ENCODE measurements at regions not wholly inside any gene's neighbourhood (a gene's known extent, or its start where the extent isn't known, plus 50 kb on each side); places are given as distances from the start of the nearest gene placed in this dataset.
A peak's percentile ranks its signal among the peaks of the same experiment; 100 is the strongest.

DNA sequence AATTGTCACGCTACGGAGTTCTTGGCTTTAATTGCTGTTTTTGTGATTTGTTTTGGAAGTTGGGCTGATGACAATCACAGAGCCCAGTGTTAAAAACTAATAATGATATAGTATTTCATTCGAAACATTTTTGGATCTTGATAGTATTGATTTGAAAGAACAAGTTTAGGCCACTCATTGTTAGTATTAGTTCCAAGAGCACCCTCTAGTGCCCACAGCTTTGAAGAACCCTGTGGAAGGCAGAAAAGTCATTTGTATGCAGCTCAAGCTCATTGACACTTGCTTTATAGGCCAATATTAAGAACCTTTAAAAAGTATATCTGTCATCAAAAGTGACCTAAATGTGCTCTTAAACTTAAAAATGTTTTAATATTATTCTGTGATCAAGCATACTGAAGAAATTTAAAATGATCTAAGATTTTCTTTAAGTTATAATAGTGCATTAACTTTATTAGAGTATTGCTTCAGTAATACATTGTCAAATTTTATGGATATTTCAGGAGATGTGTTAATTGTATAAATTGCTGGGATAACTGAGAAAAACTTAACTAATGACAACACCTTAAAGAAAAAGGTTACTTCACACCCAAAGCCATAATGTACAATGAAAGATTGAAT is 191.0 kb downstream of the GRB14 start:
- intact Hi-C loops (cut with DNase I) = loop anchor here in 1 of 2 donors (10.0 kb wide), 1 partner anchor 1245 kb away; no protein-coding TSS in a partner anchor

DNA sequence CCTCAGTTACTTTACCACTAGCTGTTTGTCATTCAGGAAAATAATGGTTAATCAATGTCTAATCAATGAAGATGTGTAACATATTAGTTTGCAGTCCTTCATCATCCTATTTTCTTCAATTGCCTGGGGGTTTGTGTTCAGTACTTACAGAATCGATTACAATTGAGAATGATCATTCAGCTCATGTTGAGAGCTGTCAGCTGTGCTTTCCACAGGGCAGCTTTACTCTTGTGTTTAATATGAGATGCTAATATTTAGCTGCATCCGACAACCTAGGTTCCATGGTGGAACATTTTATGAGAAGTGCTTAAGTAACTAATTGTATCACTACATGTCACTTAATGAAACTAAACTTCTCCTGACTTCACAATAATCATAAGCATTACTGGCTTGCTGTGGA is 191.9 kb downstream of the GRB14 start:
- Histone ChIP-seq H3K9me3 (no peaks in the 10 kb centered on the region), H3K27me3 (ENCODE audit: insufficient read depth in 3 of 3, low read length in 2 of 3) (no peaks in the 10 kb centered on the region), H3K4me1 (no peaks in the 10 kb centered on the region), H3K4me3 (no peak overlapping the region), H3K27ac (no peak overlapping the region), H3K36me3 (ENCODE audit: insufficient read depth in 1 of 2, low read depth in 1 of 2) (no peaks in the 10 kb centered on the region)
- 74 to 76% (median 74%) methylated on average over 2 of the region's 2 CpGs for WGBS, 3 donors
- TF ChIP-seq, protein P1, sequence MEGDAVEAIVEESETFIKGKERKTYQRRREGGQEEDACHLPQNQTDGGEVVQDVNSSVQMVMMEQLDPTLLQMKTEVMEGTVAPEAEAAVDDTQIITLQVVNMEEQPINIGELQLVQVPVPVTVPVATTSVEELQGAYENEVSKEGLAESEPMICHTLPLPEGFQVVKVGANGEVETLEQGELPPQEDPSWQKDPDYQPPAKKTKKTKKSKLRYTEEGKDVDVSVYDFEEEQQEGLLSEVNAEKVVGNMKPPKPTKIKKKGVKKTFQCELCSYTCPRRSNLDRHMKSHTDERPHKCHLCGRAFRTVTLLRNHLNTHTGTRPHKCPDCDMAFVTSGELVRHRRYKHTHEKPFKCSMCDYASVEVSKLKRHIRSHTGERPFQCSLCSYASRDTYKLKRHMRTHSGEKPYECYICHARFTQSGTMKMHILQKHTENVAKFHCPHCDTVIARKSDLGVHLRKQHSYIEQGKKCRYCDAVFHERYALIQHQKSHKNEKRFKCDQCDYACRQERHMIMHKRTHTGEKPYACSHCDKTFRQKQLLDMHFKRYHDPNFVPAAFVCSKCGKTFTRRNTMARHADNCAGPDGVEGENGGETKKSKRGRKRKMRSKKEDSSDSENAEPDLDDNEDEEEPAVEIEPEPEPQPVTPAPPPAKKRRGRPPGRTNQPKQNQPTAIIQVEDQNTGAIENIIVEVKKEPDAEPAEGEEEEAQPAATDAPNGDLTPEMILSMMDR (IDR thresholded peaks at IDR 0.05) = no peak
- DNase-seq (no peak), ATAC-seq (no peak)
- intact Hi-C loops (cut with DNase I) = loop anchor here in 1 of 2 donors (5.0 kb wide), 1 partner anchor 1087 kb away; no protein-coding TSS in a partner anchor

More for the DNA sequence above, 191.0 kb downstream of the GRB14 start:
- WGBS, 3 donors = 67 to 80% (median 73%) methylated on average over 3 of the region's 3 CpGs
- ATAC-seq (peak in 1 of 4 donors; percentile 46), DNase-seq (no peak)
- Histone ChIP-seq H3K9me3 (no peaks in the 10 kb centered on the region), H3K27ac (no peak overlapping the region), H3K4me3 (no peak overlapping the region), H3K4me1 (no peaks in the 10 kb centered on the region), H3K36me3 (ENCODE audit: insufficient read depth in 1 of 2, low read depth in 1 of 2) (no peaks in the 10 kb centered on the region), H3K27me3 (ENCODE audit: insufficient read depth in 3 of 3, low read length in 2 of 3) (no peaks in the 10 kb centered on the region)
- TF ChIP-seq, protein P1 (IDR thresholded peaks at IDR 0.05) = peak; percentile 51

DNA sequence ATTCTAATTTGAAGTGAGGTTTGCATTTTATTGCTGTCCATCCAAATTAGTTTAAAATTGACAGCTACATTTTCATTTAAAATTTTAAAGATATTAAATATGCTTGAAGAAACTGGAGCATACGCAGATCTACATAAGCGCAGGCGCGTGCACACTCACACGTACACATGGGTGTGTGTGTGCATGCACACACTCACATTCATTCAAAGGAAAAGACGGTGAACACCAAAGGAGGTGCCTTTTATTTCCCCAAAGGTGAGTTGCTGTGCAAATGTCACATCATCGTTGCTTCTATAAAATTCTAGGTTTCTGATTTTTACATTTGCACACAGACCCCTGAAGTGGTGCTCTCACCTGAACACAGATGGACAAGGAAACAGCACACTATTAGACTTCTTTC is 194.2 kb downstream of the GRB14 start:
- WGBS, 3 donors = 95 to 96% (median 96%) methylated on average over 7 of the region's 7 CpGs
- DNase-seq = no peak
- Histone ChIP-seq H3K36me3 (ENCODE audit: insufficient read depth in 1 of 2, low read depth in 1 of 2) (no peaks in the 10 kb centered on the region), H3K4me1 (no peaks in the 10 kb centered on the region), H3K4me3 (no peak overlapping the region), H3K27me3 (ENCODE audit: insufficient read depth in 3 of 3, low read length in 2 of 3) (no peaks in the 10 kb centered on the region), H3K9me3 (no peaks in the 10 kb centered on the region), H3K27ac (no peak overlapping the region)
- TF ChIP-seq, protein P1 (IDR thresholded peaks at IDR 0.05) = no peak
- intact Hi-C loops (cut with DNase I) = loop anchor here in 1 of 2 donors (5.0 kb wide), 1 partner anchor 1085 kb away; no protein-coding TSS in a partner anchor
- ATAC-seq = no peak

GRCh38 chr2:164420787-164421186 is 200.5 kb downstream of the GRB14 start:
- DNase-seq (no peak), ATAC-seq (no peak)
- Histone ChIP-seq H3K36me3 (ENCODE audit: insufficient read depth in 1 of 2, low read depth in 1 of 2) (no peaks in the 10 kb centered on the region), H3K9me3 (no peaks in the 10 kb centered on the region), H3K4me3 (no peak overlapping the region), H3K27me3 (ENCODE audit: insufficient read depth in 3 of 3, low read length in 2 of 3) (no peaks in the 10 kb centered on the region), H3K27ac (no peak overlapping the region), H3K4me1 (no peaks in the 10 kb centered on the region)
- TF ChIP-seq, protein P1 (IDR thresholded peaks at IDR 0.05) = no peak
- intact Hi-C loops (cut with DNase I) = no loop called here
- 91 to 95% (median 92%) methylated on average over 5 of the region's 5 CpGs for WGBS, 3 donors

DNA sequence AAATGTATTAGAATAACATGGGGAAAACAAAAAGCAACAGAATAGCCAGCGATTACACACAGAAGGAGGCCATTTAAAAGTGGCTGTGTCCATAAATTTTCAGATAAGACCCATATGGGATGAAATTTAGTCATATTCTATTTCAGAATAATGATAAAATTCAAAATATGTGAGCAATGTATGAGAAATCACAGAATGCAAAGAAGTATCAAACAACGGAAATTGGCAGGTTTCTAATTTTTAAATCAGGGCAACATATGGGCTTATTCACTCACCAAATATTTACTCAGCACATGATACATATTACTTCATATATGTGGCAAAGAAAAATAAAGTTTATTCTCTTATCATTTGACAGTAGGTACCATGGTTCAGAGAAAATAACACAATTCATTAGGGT is 208.5 kb downstream of the GRB14 start:
- Histone ChIP-seq H3K27me3 (ENCODE audit: insufficient read depth in 3 of 3, low read length in 2 of 3) (no peaks in the 10 kb centered on the region), H3K36me3 (ENCODE audit: insufficient read depth in 1 of 2, low read depth in 1 of 2) (no peaks in the 10 kb centered on the region), H3K4me3 (no peak overlapping the region), H3K9me3 (no peaks in the 10 kb centered on the region), H3K27ac (no peak overlapping the region), H3K4me1 (no peaks in the 10 kb centered on the region)
- intact Hi-C loops (cut with DNase I) = no loop called here
- DNase-seq (no peak), ATAC-seq (no peak)
- TF ChIP-seq, protein P1 (IDR thresholded peaks at IDR 0.05) = no peak
- WGBS, 3 donors = 55 to 63% (median 60%) methylated on average over 2 of the region's 2 CpGs

Data from psoas muscle (tissue), 7 donors.